ENCODE measurements at regions not wholly inside any gene's neighbourhood (a gene's known extent, or its start where the extent isn't known, plus 50 kb on each side); places are given as distances from the start of the nearest gene placed in this dataset.

- Histone ChIP-seq H3K27ac (ENCODE audit: low read depth, low read length) (no peak overlapping the region), H3K79me1 (ENCODE audit: low read depth, low read length) (no peaks in the 10 kb centered on the region), H2BK12ac (ENCODE audit: low read depth, low read length) (no peak overlapping the region), H3K79me2 (ENCODE audit: control insufficient read depth in 1 of 2, insufficient read depth in 2 of 2, low read length in 2 of 2) (no peaks in the 10 kb centered on the region), H2AK5ac (ENCODE audit: low read depth, low read length) (no peak overlapping the region), H3K4ac (replicated peaks; ENCODE audit: insufficient read length, low read depth, low read length) (no peak overlapping the region), H3K9ac (replicated peaks in 1 of 4; ENCODE audit: extremely low read depth in 1 of 4, low read depth in 3 of 4, low read length in 3 of 4) (no peak overlapping the region), H4K5ac (ENCODE audit: insufficient read length, low read depth, low read length) (no peak overlapping the region), H3K4me1 (replicated peaks in 1 of 4; ENCODE audit: control insufficient read depth in 3 of 4, insufficient read depth in 4 of 4, low read length in 3 of 4) (peaks cover 0 to 12% (median 9%) of the 10 kb centered on the region in 4 experiments; a peak in 5 of 7 replicates), H3K9me3 (ENCODE audit: insufficient read depth in 2 of 2, low read depth in 1 of 2, low read length in 1 of 2) (no peaks in the 10 kb centered on the region), H3K27me3 (replicated peaks in 1 of 4; ENCODE audit: control insufficient read depth in 3 of 4, extremely low read depth in 1 of 4, insufficient read depth in 3 of 4, low read length in 3 of 4) (peaks cover 10 to 27% (median 18%) of the 10 kb centered on the region in 4 experiments), H2BK5ac (ENCODE audit: low read depth, low read length) (no peak overlapping the region), H2BK20ac (ENCODE audit: low read length) (no peak overlapping the region), H3K56ac (replicated peaks; ENCODE audit: insufficient read length, low read depth, low read length) (no peak overlapping the region), H4K20me1 (replicated peaks in 1 of 2; ENCODE audit: control insufficient read depth in 1 of 2, insufficient read depth in 2 of 2, low read length in 2 of 2) (no peaks in the 10 kb centered on the region), H3K23me2 (ENCODE audit: low read depth, low read length) (peaks cover 12% of the 10 kb centered on the region), H4K91ac (replicated peaks; ENCODE audit: insufficient read length, low read length) (no peak overlapping the region), H3K36me3 (ENCODE audit: control insufficient read depth in 2 of 4, insufficient read depth in 4 of 4, low read length in 3 of 4) (no peaks in the 10 kb centered on the region; a peak in 1 of 8 replicates), H2BK120ac (replicated peaks; ENCODE audit: low read depth, low read length) (no peak overlapping the region), H3K4me3 (ENCODE audit: extremely low read depth in 1 of 4, insufficient read depth in 2 of 4, low read depth in 3 of 4, low read length in 4 of 4) (peak overlapping the region in 2 of 4 experiments; percentile 42 to 85; a peak in 3 of 8 replicates), H2BK15ac (ENCODE audit: low read length) (no peak overlapping the region), H3K23ac (ENCODE audit: insufficient read length) (no peak overlapping the region), H2AFZ (ENCODE audit: low read length) (no peak overlapping the region), H3K4me2 (ENCODE audit: insufficient read depth in 1 of 2, low read depth in 2 of 2, low read length in 2 of 2) (peak overlapping the region; percentile 80 to 97; a peak in 3 of 4 replicates), H4K8ac (ENCODE audit: extremely low read depth, insufficient read depth, low read length) (no peak overlapping the region), H3K18ac (ENCODE audit: extremely low read depth, low read length) (no peak overlapping the region), H3K14ac (ENCODE audit: insufficient read length) (no peak overlapping the region)
- ChIA-PET CTCF (ENCODE audit: partially characterized antibody) (interaction anchor here (1.5 to 2.3 kb wide), 3 partner anchors 126 to 645 kb away, joined by 3 to 9 read pairs (median 3); no protein-coding TSS in a partner anchor), POLR2A (ENCODE audit: partially characterized antibody) (no interaction called here)
- TF ChIP-seq TEAD4 (IDR thresholded peaks at IDR 0.05; ENCODE audit: low read depth, low read length) (no peak), CEBPB (IDR thresholded peaks at IDR 0.05; ENCODE audit: low read depth, low read length) (no peak), E2F6 (IDR thresholded peaks at IDR 0.05) (no peak)
- 79% methylated on average over 5 of the region's 5 CpGs; no CpG with 5 or more reads in 1 of the 2 experiments for WGBS, 2 experiments (ENCODE audit: extremely low coverage in 1 of 2, insufficient coverage in 1 of 2, insufficient read length in 1 of 2, insufficient replicate concordance in 2 of 2, low coverage in 1 of 2, low lambda C conversion rate in 2 of 2, missing lambda C conversion rate in 1 of 2)
- DNase-seq (ENCODE audit: low read depth in 1 of 2, low spot score in 2 of 2) (no peak), FAIRE-seq (no peak)
These were observed 328.5 kb downstream of the HNRNPD start for GRCh38 chr4:82045267-82045666.

Measured in H1 (cell line).